Activated CD4-positive, alpha-beta memory T cell treated with anti-CD3 and anti-CD28 coated beads, Interleukin-2, amount 10 ng/mL, durations not matched to agents 7 days and 5 days (primary cell): ENCODE measurements at regions not wholly inside any gene's neighbourhood (a gene's known extent, or its start where the extent isn't known, plus 50 kb on each side); places are given as distances from the start of the nearest gene placed in this dataset.
"Not testable (repeated sequence)": the region's sequence is repeated elsewhere in the genome, so short reads cannot be mapped to it uniquely, and the experiment has no call there.

Source experiments
- CTCF ChIA-PET: fragments of 350-600 bp; sonication (Branson Sonifier 250); formaldehyde crosslinking; loops from one replicate; lab custom pipeline; 2021; ENCODE audit warnings: antibody characterized with exemption, inconsistent platforms; lab: Charles Lee
- POLR2A ChIA-PET: fragments of 350-600 bp; sonication (Branson Sonifier 250); formaldehyde crosslinking; loops from one replicate; lab custom pipeline; 2021; ENCODE audit warnings: antibody characterized with exemption; lab: Charles Lee
- DNase-seq: peaks from one replicate; pipeline ENCODE4 v3.0.0-alpha.2; 2020
- H3K27ac Mint-ChIP-seq: one replicate; pipeline ENCODE4 v1.8.0; 2021; ENCODE audit warnings: mild to moderate bottlenecking, mixed read lengths
- H3K27me3 Mint-ChIP-seq: one replicate; pipeline ENCODE4 v1.8.0; 2021; ENCODE audit warnings: mixed read lengths
- H3K36me3 Mint-ChIP-seq: one replicate; pipeline ENCODE4 v1.8.0; 2021; ENCODE audit warnings: low read depth, mixed read lengths
- H3K4me1 Mint-ChIP-seq: one replicate; pipeline ENCODE4 v1.8.0; 2021; ENCODE audit warnings: mixed read lengths
- H3K4me3 Mint-ChIP-seq: one replicate; pipeline ENCODE4 v1.8.0; 2021; ENCODE audit warnings: mild to moderate bottlenecking, mixed read lengths
- H3K9me3 Mint-ChIP-seq: one replicate; pipeline ENCODE4 v1.8.0; 2021; ENCODE audit warnings: mixed read lengths

DNA sequence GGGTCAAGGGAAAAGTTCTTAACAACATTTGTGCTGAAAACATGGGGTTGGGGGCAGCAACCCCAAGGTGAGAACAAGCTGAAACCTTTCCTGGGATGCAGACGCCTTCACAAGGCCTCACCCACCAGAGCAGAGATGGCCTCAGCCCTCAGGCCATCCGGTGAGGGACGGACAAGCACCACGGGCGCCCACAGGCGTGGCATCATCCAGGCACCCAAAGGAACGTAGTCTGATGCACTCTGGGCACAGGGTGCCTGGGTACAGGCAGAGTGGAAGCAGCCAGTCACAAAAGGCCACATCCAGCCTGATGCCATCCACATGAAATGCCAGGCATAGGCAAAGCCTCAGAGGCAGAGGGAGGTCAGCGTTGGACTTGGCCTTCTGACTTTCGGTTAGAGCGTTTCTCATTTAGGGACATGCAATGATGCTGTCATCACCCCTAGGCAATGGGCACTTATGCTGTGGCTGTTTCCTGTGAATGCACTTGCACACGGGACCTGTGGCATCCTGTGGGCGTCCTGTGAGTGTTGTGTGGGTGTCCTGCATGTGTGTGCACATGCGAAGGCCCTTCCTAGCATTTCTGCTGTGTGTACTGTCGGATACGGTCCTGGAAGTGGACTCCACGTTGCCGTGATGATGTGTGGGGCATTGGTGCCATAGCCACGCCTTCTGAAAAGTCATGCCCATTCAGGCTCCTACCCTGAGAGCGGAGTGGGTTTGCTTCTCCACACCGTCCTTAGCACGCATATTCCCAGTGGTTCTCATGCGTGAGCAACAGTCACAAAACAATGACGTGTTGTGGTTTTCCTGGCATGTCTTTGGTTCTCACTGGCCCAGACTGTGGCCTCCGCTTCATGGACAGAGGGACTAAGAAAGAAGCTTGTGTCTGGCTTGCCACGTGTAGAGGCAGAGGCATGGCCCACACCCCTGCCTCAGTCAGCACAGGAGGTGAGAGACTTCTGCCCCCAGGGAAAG lies 52.7 kb upstream of the ZNF469 start:
- Mint-ChIP-seq H3K9me3 (peaks cover 6% of the 10 kb centered on the region), H3K4me3 (no peak overlapping the region), H3K27ac (no peak overlapping the region), H3K27me3 (no peaks in the 10 kb centered on the region), H3K36me3 (no peaks in the 10 kb centered on the region), H3K4me1 (peaks cover 6% of the 10 kb centered on the region)
- DNase-seq, result no peak
- ChIA-PET CTCF (no interaction called here), POLR2A (no interaction called here)

DNA sequence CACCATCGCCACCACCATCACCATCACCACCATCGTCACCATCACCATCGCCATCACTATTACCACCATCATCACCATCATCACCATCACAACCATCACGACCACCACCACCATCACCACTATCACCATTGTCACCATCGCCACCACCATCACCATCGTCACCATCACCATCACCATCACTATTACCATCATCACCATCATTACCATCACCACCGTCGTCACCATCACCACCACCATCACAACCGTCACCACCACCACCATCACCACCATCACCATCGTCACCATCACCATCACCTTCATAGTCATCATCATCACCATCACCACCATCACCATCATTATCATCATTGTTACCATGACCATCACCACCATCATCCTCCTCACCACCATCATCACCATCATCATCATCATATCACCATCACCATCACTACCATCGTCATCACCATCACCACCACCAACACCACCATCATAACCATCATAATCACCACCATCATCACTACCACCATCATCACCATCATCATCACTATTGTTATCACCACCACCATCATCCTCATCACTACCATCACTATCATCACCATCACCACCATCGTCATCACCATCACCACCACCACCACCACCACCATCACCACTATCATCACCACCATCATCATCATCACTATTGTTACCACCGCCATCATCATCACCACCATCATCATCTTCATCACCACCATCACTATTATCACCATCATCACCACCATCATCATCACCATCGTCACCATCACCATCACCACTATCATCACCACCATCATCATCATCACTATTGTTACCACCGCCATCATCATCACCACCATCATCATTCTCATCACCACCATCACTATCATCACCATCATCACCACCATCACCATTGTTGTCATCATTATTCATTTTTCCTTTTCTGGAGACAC lies 51.5 kb upstream of the ZNF469 start:
- Mint-ChIP-seq H3K36me3 (no peaks in the 10 kb centered on the region), H3K4me1 (peaks cover 6% of the 10 kb centered on the region), H3K9me3 (peaks cover 12% of the 10 kb centered on the region), H3K4me3 (no peak overlapping the region), H3K27ac (no peak overlapping the region), H3K27me3 (no peaks in the 10 kb centered on the region)
- CTCF ChIA-PET, result no interaction called here
- POLR2A ChIA-PET, result no interaction called here
- DNase-seq, result no peak

DNA sequence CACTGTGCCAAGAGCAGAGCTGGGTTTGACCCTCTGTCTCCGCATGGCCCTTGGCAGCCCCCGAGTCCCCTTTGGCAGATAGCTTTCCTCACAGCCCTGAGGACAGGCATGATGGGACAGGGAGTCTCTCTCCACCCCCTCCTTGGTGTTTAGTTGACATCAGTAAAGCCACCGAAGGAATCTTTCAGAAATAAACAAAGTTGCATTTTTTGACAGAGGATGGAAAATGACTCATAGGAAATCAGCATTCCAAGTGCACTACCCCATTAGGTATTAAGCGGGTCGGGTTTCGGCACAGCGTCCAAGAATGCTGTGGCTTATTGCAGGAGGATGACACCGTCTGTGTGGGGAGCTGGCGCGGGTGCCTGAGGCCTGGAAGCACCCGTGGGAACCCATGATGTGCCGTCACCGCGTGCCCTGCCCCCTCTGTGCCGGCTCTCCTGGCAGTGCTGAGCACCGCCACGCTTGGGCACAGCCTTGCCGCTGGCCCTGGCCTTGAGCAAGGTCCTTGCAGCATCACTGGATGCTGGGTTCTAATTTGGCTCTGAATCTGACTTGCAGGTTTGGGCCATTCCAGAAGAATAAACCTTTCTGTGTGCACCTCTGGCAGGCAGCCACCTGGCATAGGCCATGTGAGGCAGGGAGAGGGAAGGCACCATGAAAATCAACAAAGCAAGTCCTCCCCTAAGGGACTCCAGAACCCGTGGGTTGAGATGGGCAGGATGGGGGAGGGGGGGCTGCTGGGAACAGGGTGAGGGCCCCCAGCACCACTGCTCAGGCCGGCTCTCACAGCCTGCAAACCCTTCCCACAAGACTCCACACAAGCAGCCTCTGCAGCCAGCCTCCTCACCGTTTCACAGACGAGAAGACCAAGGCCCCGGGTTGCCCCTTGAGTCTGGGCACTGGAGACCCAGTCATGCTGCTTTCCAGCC lies 50.5 kb upstream of the ZNF469 start:
- Mint-ChIP-seq H3K4me1 (peaks cover 6% of the 10 kb centered on the region), H3K27me3 (no peaks in the 10 kb centered on the region), H3K27ac (no peak overlapping the region), H3K9me3 (peaks cover 18% of the 10 kb centered on the region), H3K4me3 (no peak overlapping the region), H3K36me3 (no peaks in the 10 kb centered on the region)
- DNase-seq, result no peak
- CTCF ChIA-PET, result no interaction called here
- POLR2A ChIA-PET, result no interaction called here

DNA sequence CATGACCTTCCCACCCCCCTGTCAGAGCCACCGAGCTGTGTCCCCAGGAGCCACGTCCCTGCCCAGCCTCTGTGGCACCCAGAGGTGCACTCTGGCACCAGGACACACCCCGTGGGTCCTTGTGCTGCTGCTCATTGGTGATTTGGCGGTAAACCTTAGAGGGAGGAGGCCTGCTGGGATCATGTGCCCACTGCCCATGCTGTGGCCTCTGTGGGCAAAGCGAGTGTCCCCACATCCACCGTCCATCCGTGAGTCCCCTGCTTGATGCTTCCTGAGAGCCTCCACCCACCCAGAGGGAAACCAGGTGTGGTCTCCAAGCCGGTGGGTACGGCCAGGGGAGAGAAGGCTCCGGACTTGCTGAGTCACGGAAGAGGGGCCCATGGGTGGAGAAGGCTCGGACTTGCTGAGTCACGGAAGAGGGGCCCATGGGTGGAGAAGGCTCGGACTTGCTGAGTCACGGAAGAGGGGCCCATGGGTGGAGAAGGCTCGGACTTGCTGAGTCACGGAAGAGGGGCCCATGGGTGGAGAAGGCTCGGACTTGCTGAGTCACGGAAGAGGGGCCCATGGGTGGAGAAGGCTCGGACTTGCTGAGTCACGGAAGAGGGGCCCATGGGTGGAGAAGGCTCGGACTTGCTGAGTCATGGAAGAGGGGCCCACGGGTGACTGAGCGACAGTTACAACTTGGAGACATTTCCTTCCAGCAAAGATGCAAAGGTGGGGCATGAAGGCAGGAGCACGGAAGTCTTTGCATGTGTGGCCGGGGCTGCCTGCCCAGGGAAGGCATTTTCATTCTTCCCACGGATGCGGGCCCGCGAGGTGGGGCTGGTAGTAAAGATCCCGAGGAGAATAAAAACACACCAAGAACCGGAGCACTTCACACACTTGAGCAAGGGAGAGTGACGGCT lies 49.6 kb upstream of the ZNF469 start:
- H3K9me3 Mint-ChIP-seq, result peaks cover 18% of the 10 kb centered on the region
- H3K27me3 Mint-ChIP-seq, H3K4me1 Mint-ChIP-seq, H3K27ac Mint-ChIP-seq, DNase-seq, H3K4me3 Mint-ChIP-seq, CTCF ChIA-PET, POLR2A ChIA-PET, H3K36me3 Mint-ChIP-seq: not testable (repeated sequence)
